ENCODE measurements at regions not wholly inside any gene's neighbourhood (a gene's known extent, or its start where the extent isn't known, plus 50 kb on each side); places are given as distances from the start of the nearest gene placed in this dataset.

DNA sequence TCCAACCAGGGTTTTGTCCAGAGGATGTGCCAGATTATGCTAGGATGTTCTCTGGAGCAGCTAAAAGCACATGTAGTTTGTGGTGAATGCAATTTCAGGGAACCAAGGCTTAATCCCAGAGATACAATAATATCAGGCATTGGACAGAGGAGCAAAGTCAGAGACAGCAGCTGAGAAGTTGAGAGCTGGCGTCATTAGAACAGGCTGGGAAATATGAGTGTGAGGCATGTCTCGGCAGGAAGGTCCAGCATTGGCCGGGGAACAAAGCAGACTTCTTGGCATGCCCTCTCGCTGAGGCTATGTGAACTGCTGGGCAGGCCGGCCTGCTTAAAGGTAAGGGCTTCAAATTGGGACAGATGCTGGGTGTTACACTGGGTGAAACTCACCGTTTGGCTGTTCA, 125.4 kb downstream of the CAND1 start (continued):
- TF ChIP-seq ATF3 (IDR thresholded peaks at IDR 0.05) (no peak), EZH2 (IDR thresholded peaks at IDR 0.05) (no peak)
- TF ChIP-seq, protein P1, sequence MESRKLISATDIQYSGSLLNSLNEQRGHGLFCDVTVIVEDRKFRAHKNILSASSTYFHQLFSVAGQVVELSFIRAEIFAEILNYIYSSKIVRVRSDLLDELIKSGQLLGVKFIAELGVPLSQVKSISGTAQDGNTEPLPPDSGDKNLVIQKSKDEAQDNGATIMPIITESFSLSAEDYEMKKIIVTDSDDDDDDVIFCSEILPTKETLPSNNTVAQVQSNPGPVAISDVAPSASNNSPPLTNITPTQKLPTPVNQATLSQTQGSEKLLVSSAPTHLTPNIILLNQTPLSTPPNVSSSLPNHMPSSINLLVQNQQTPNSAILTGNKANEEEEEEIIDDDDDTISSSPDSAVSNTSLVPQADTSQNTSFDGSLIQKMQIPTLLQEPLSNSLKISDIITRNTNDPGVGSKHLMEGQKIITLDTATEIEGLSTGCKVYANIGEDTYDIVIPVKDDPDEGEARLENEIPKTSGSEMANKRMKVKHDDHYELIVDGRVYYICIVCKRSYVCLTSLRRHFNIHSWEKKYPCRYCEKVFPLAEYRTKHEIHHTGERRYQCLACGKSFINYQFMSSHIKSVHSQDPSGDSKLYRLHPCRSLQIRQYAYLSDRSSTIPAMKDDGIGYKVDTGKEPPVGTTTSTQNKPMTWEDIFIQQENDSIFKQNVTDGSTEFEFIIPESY (IDR thresholded peaks at IDR 0.05; ENCODE audit: extremely low read depth, insufficient replicate concordance, low read length): no peak

GRCh38 chr12:67400742-67401141, 131.6 kb downstream of the CAND1 start:
- intact Hi-C loops (cut with micrococcal nuclease): no loop called here
- Histone ChIP-seq H3K36me3 (ENCODE audit: control insufficient read depth in 1 of 2, insufficient read depth in 2 of 2, low read length in 2 of 2) (no peaks in the 10 kb centered on the region), H3K4me3 (replicated peaks in 1 of 2; ENCODE audit: low read depth in 1 of 2, low read length in 2 of 2) (no peak overlapping the region), H3K4me2 (ENCODE audit: low read length) (no peak overlapping the region), H4K20me1 (ENCODE audit: insufficient read depth) (no peaks in the 10 kb centered on the region), H3K27ac (ENCODE audit: low read depth, low read length) (no peak overlapping the region), H3K79me2 (ENCODE audit: insufficient read depth, low read length) (no peaks in the 10 kb centered on the region), H3K27me3 (ENCODE audit: insufficient read depth, low read length) (no peaks in the 10 kb centered on the region), H3K9me2 (ENCODE audit: insufficient read depth) (no peaks in the 10 kb centered on the region), H3K9me3 (ENCODE audit: control insufficient read depth in 1 of 2, insufficient read depth in 1 of 2, low read depth in 1 of 2, low read length in 2 of 2) (no peaks in the 10 kb centered on the region), H3K4me1 (ENCODE audit: control insufficient read depth in 1 of 2, insufficient read depth in 2 of 2, low read length in 2 of 2) (no peaks in the 10 kb centered on the region), H3K9ac (ENCODE audit: low read length) (no peak overlapping the region), H2AFZ (ENCODE audit: low read depth, low read length, poor library complexity, severe bottlenecking) (no peak overlapping the region)
- POLR2A ChIA-PET: no interaction called here
- CTCF ChIA-PET: no interaction called here
- BruUV-seq (replicated peaks): no TSS peak
- RAD21 ChIA-PET (ENCODE audit: low non-redundant PET in 1 of 2, low total read pairs in 2 of 2, uncharacterized antibody in 2 of 2, unreplicated experiment in 2 of 2): no interaction called here
- ATAC-seq (no peak), DNase-seq (ENCODE audit: low read depth, low spot score) (no peak)
- TF ChIP-seq JUND (IDR thresholded peaks at IDR 0.05) (no peak), EZH2phosphoT487 (IDR thresholded peaks at IDR 0.05; ENCODE audit: borderline replicate concordance) (no peak), ATF3 (IDR thresholded peaks at IDR 0.05) (no peak), REST (IDR thresholded peaks at IDR 0.05; ENCODE audit: low read depth) (no peak), SRF (IDR thresholded peaks at IDR 0.05; ENCODE audit: low read depth) (no peak), EZH2 (IDR thresholded peaks at IDR 0.05) (no peak), ZNF274 (IDR thresholded peaks at IDR 0.05; ENCODE audit: low read depth, low read length) (no peak), FOSL1 (IDR thresholded peaks at IDR 0.05; ENCODE audit: low read depth) (no peak), POLR2A (IDR thresholded peaks at IDR 0.05; ENCODE audit: borderline replicate concordance, extremely low read depth, insufficient read depth, insufficient read length) (no peak), SP1 (IDR thresholded peaks at IDR 0.05; ENCODE audit: low read depth) (no peak), ZFX (IDR thresholded peaks at IDR 0.05) (no peak), TCF7L2 (IDR thresholded peaks at IDR 0.05; ENCODE audit: borderline replicate concordance, extremely low read depth, insufficient read depth, insufficient read length) (no peak), CBX3 (IDR thresholded peaks at IDR 0.05; ENCODE audit: low read depth) (no peak)
- TF ChIP-seq, protein P2, sequence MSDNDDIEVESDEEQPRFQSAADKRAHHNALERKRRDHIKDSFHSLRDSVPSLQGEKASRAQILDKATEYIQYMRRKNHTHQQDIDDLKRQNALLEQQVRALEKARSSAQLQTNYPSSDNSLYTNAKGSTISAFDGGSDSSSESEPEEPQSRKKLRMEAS (IDR thresholded peaks at IDR 0.05): no peak
- TF ChIP-seq, protein P1 (IDR thresholded peaks at IDR 0.05; ENCODE audit: extremely low read depth, insufficient replicate concordance, low read length): no peak
